ENCODE measurements at regions not wholly inside any gene's neighbourhood (a gene's known extent, or its start where the extent isn't known, plus 50 kb on each side); places are given as distances from the start of the nearest gene placed in this dataset.
"Not testable (repeated sequence)": the region's sequence is repeated elsewhere in the genome, so short reads cannot be mapped to it uniquely, and the experiment has no call there.

- Mint-ChIP-seq H3K27me3 (ENCODE audit: low read depth in 3 of 3) (peaks cover 0 to 2% (median 1%) of the 10 kb centered on the region in 3 donors), H3K4me3 (no peak overlapping the region), H3K36me3 (peaks cover 0 to 3% (median 0%) of the 10 kb centered on the region in 3 donors), H3K4me1 (no peaks in the 10 kb centered on the region), H3K27ac (no peak overlapping the region), H3K9me3 (peaks cover 2 to 35% (median 24%) of the 10 kb centered on the region in 6 donors)
- no peak for DNase-seq
These were observed 499.8 kb upstream of the GCFC2 start for GRCh38 chr2:76210551-76210950.

DNA sequence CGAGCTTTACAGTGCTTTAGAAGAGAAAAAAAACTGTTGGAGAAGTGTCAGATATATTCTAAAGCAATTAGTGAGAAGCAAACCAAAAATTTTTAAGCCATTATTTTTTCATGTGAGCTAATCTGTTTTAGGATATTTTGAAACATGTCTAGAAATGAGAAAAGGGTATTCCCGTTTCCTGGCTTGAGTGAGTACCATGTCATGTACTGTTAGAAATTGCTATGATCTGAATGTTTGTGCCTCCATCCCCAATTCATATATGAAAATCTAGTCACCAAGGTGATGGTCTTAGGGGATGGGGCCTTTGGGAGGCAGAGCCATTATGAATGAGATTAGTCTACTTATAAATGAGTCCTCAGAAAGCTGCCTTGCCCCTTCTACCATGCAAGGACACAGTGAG, 493.3 kb upstream of the GCFC2 start:
- no peak overlapping the region for H3K4me3 Mint-ChIP-seq

DNA sequence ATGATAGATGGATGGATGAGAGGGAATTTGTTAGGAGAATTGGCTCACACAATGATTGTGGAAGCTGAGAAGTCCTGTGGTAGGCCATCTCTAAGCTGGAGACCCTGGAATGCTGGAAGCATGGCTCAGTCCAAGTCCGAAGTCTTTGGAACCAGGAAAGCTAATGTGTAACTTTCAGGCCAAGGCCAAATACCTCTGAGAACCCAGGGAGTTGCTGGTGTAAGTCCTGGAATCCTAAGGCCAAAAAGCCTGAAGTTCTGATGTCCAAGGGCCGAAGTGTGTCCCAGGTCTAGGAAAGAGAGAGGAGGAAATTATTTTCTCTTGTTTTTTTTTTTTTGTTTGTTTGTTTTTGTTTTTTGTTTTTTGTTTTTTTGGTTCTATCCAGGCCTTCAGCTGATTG, 492.2 kb upstream of the GCFC2 start:
- Mint-ChIP-seq H3K27me3 (ENCODE audit: low read depth in 3 of 3) (no peaks in the 10 kb centered on the region), H3K36me3 (no peaks in the 10 kb centered on the region), H3K9me3 (peaks cover 0 to 26% (median 9%) of the 10 kb centered on the region in 6 donors), H3K4me3 (no peak overlapping the region), H3K4me1 (no peaks in the 10 kb centered on the region), H3K27ac (no peak overlapping the region)
- DNase-seq = no peak

More for the DNA sequence above, 493.3 kb upstream of the GCFC2 start:
- Mint-ChIP-seq H3K27ac (no peak overlapping the region), H3K4me1 (no peaks in the 10 kb centered on the region), H3K27me3 (ENCODE audit: low read depth in 3 of 3) (no peaks in the 10 kb centered on the region), H3K9me3 (peaks cover 0 to 25% (median 12%) of the 10 kb centered on the region in 6 donors), H3K36me3 (no peaks in the 10 kb centered on the region)
- no peak for DNase-seq

DNA sequence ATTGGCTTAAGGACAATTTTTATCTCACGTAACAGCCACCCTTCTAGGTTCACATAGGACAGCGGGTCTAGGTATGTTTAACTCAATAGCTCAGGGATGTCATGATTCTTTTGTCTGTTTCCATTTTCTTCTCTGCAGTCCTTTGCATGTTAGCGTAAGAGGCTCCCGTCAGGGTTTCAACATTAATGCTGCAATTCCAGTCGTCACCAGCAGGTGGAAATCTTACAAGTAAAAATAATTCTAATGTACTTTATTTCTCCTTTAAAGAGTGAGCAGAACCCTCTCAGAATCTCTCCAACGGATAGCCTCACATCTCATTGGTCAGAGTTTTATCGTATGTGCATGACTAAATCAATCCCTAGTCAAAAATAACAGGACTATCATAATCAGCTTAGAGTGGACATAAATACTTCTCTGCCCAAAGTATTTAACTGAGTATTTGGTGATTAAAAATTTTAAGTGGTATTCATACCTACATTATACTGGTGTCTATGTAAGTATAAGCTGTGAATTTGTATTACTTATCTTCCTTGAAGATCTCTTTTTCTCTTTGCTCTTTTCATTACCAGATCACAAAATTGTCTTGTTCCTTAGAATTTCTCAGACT, 487.2 kb upstream of the GCFC2 start:
- H3K9me3 Mint-ChIP-seq = peaks cover 0 to 22% (median 8%) of the 10 kb centered on the region in 6 donors
- H3K27ac Mint-ChIP-seq = no peak overlapping the region
- H3K27me3 Mint-ChIP-seq (ENCODE audit: low read depth in 3 of 3) = no peaks in the 10 kb centered on the region
- H3K36me3 Mint-ChIP-seq = no peaks in the 10 kb centered on the region
- H3K4me1 Mint-ChIP-seq = no peaks in the 10 kb centered on the region
- H3K4me3 Mint-ChIP-seq = no peak overlapping the region
- no peak for DNase-seq

GRCh38 chr2:76197428-76197827, 486.7 kb upstream of the GCFC2 start:
- no peak for DNase-seq
- Mint-ChIP-seq H3K4me1 (no peaks in the 10 kb centered on the region), H3K4me3 (no peak overlapping the region), H3K27ac (no peak overlapping the region), H3K27me3 (ENCODE audit: low read depth in 3 of 3) (no peaks in the 10 kb centered on the region), H3K36me3 (no peaks in the 10 kb centered on the region), H3K9me3 (peaks cover 0 to 23% (median 10%) of the 10 kb centered on the region in 6 donors)

GRCh38 chr2:76194031-76194775, 483.5 kb upstream of the GCFC2 start:
- Mint-ChIP-seq H3K4me3 (no peak overlapping the region), H3K9me3 (peaks cover 0 to 28% (median 15%) of the 10 kb centered on the region in 6 donors), H3K36me3 (no peaks in the 10 kb centered on the region), H3K27ac (no peak overlapping the region), H3K27me3 (ENCODE audit: low read depth in 3 of 3) (peaks cover 0 to 4% (median 0%) of the 10 kb centered on the region in 3 donors), H3K4me1 (no peaks in the 10 kb centered on the region)
- DNase-seq = no peak

- DNase-seq = no peak
- Mint-ChIP-seq H3K4me1 (no peaks in the 10 kb centered on the region), H3K27me3 (ENCODE audit: low read depth in 3 of 3) (peaks cover 0 to 4% (median 0%) of the 10 kb centered on the region in 3 donors), H3K9me3 (peaks cover 2 to 32% (median 14%) of the 10 kb centered on the region in 6 donors), H3K36me3 (no peaks in the 10 kb centered on the region), H3K4me3 (no peak overlapping the region), H3K27ac (no peak overlapping the region)
These were observed 482.4 kb upstream of the GCFC2 start for GRCh38 chr2:76193089-76193488.

DNA sequence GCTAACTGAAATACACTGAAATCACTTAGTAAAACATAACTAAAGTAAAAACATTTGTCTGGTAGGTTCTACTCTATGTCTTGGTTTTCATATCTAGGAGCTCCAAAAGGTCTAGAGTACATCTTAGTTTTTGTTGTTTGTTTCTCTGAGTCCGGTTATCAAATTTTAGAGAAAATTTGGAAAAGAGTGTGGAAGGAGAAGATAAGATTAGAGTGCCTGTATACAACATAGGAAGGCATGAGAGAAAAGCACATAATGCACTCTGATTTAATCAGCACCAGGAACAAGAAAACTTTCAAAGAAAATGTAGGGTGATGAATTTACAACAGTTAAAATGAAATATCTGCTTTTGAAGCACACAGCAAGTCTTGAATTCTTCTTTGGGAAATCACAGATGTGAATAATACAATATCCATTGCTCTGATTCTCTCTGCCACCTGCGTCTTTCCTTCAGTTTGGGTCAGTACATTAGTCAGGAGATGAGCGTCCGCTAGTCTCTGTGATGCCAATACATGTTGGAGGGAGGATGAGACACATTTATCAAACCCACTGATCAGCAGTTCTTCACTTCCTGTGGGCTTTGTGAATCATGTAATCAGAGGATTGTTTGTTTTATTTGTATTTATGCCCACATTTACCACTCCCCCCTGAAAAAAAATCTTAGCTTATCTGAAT, 477.8 kb upstream of the GCFC2 start:
- DNase-seq = no peak
- peaks cover 6 to 43% (median 13%) of the 10 kb centered on the region in 6 donors for H3K9me3 Mint-ChIP-seq
- H3K36me3 Mint-ChIP-seq = no peaks in the 10 kb centered on the region
- H3K27me3 Mint-ChIP-seq (ENCODE audit: low read depth in 3 of 3) = peaks cover 0 to 4% (median 0%) of the 10 kb centered on the region in 3 donors
- no peak overlapping the region for H3K27ac Mint-ChIP-seq
- no peak overlapping the region for H3K4me3 Mint-ChIP-seq
- no peaks in the 10 kb centered on the region for H3K4me1 Mint-ChIP-seq

GRCh38 chr2:76187415-76187814, 476.7 kb upstream of the GCFC2 start:
- Mint-ChIP-seq H3K36me3 (no peaks in the 10 kb centered on the region), H3K4me3 (no peak overlapping the region)

GRCh38 chr2:76180676-76181075, 470.0 kb upstream of the GCFC2 start:
- Mint-ChIP-seq H3K9me3 (peaks cover 14 to 85% (median 43%) of the 10 kb centered on the region in 6 donors), H3K27me3 (ENCODE audit: low read depth in 3 of 3) (no peaks in the 10 kb centered on the region), H3K36me3 (peaks cover 0 to 4% (median 4%) of the 10 kb centered on the region in 3 donors), H3K4me3 (no peak overlapping the region), H3K4me1 (no peaks in the 10 kb centered on the region), H3K27ac (no peak overlapping the region)
- no peak for DNase-seq

More at GRCh38 chr2:76187415-76187814, 476.7 kb upstream of the GCFC2 start:
- no peak for DNase-seq
- Mint-ChIP-seq H3K4me1 (no peaks in the 10 kb centered on the region), H3K27me3 (ENCODE audit: low read depth in 3 of 3) (peaks cover 0 to 4% (median 0%) of the 10 kb centered on the region in 3 donors), H3K9me3 (peaks cover 8 to 42% (median 13%) of the 10 kb centered on the region in 6 donors), H3K27ac (no peak overlapping the region)

DNA sequence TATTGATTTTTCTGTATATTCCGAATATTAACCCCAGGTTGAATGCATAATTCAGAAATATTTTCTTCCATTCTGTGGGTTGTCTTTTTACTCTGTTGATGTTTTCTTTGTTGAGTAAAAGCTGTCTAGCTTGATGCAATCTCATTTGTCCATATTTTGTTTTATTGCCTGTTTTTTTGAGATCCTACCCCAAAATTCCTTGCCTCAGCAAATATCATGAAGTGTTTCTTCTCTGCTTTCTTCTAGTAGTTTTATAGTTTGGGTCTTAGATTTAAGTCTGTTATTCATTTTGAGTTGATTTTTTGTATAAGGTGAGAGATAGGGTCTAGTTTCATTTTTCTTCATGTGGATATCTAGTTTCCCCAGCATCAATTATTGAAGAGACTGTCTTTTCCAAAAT, 467.9 kb upstream of the GCFC2 start:
- no peaks in the 10 kb centered on the region for H3K4me1 Mint-ChIP-seq
- peaks cover 0 to 1% (median 0%) of the 10 kb centered on the region in 3 donors for H3K27me3 Mint-ChIP-seq (ENCODE audit: low read depth in 3 of 3)
- peaks cover 18 to 86% (median 53%) of the 10 kb centered on the region in 6 donors for H3K9me3 Mint-ChIP-seq
- H3K36me3 Mint-ChIP-seq = peaks cover 0 to 4% (median 4%) of the 10 kb centered on the region in 3 donors
- DNase-seq = no peak
- H3K4me3 Mint-ChIP-seq = no peak overlapping the region
- H3K27ac Mint-ChIP-seq = no peak overlapping the region

GRCh38 chr2:76175295-76175694, 464.6 kb upstream of the GCFC2 start:
- H3K4me3 Mint-ChIP-seq = no peak overlapping the region
- H3K9me3 Mint-ChIP-seq = peaks cover 14 to 87% (median 52%) of the 10 kb centered on the region in 6 donors
- H3K4me1 Mint-ChIP-seq = no peaks in the 10 kb centered on the region
- peaks cover 0 to 4% (median 4%) of the 10 kb centered on the region in 3 donors for H3K36me3 Mint-ChIP-seq
- no peak overlapping the region for H3K27ac Mint-ChIP-seq
- DNase-seq = no peak
- peaks cover 0 to 2% (median 0%) of the 10 kb centered on the region in 3 donors for H3K27me3 Mint-ChIP-seq (ENCODE audit: low read depth in 3 of 3)

GRCh38 chr2:76174505-76174904, 463.8 kb upstream of the GCFC2 start:
- no peak for DNase-seq
- H3K27ac Mint-ChIP-seq = no peak overlapping the region
- H3K4me3 Mint-ChIP-seq = no peak overlapping the region
- peaks cover 14 to 90% (median 49%) of the 10 kb centered on the region in 6 donors for H3K9me3 Mint-ChIP-seq
- H3K36me3 Mint-ChIP-seq = peaks cover 0 to 4% (median 4%) of the 10 kb centered on the region in 3 donors
- H3K4me1 Mint-ChIP-seq = no peaks in the 10 kb centered on the region
- H3K27me3 Mint-ChIP-seq (ENCODE audit: low read depth in 3 of 3) = peaks cover 0 to 2% (median 0%) of the 10 kb centered on the region in 3 donors

- not testable (repeated sequence) for H3K36me3 Mint-ChIP-seq; DNase-seq; H3K4me1 Mint-ChIP-seq; H3K4me3 Mint-ChIP-seq; H3K27me3 Mint-ChIP-seq (ENCODE audit: low read depth in 3 of 3); H3K27ac Mint-ChIP-seq
- H3K9me3 Mint-ChIP-seq = peaks cover 8 to 87% (median 41%) of the 10 kb centered on the region in 6 donors
These were observed 462.5 kb upstream of the GCFC2 start for GRCh38 chr2:76173206-76173605.

Data from immature natural killer cell (primary cell).